Fibroblast of upper back skin (primary cell): ENCODE measurements at regions not wholly inside any gene's neighbourhood (a gene's known extent, or its start where the extent isn't known, plus 50 kb on each side); places are given as distances from the start of the nearest gene placed in this dataset.
"Not testable (repeated sequence)": the region's sequence is repeated elsewhere in the genome, so short reads cannot be mapped to it uniquely, and the experiment has no call there.

Experiments
- DNase-seq: peaks from one replicate; pipeline ENCODE4 v3.0.0-alpha.2; 2013

GRCh38 chr4:124939908-124940307 lies 227.4 kb upstream of the ANKRD50 start:
- DNase-seq = no peak

GRCh38 chr4:124938836-124939235 lies 226.3 kb upstream of the ANKRD50 start:
- DNase-seq = no peak

GRCh38 chr4:124937993-124938392 lies 225.5 kb upstream of the ANKRD50 start:
- DNase-seq = no peak

- DNase-seq = peak; percentile 39
These were observed 223.9 kb upstream of the ANKRD50 start for GRCh38 chr4:124936427-124936826.

- no peak for DNase-seq
These were observed 222.4 kb upstream of the ANKRD50 start for GRCh38 chr4:124934916-124935315.

- DNase-seq = no peak
These were observed 221.0 kb upstream of the ANKRD50 start for GRCh38 chr4:124933521-124933920.

GRCh38 chr4:124932447-124932846 lies 219.9 kb upstream of the ANKRD50 start:
- no peak for DNase-seq

- peak; percentile 73 for DNase-seq
These were observed 218.5 kb upstream of the ANKRD50 start for GRCh38 chr4:124931050-124931449.

GRCh38 chr4:124922748-124923147 lies 210.2 kb upstream of the ANKRD50 start:
- DNase-seq = not testable (repeated sequence)

- DNase-seq = peak; percentile 37
These were observed 206.1 kb upstream of the ANKRD50 start for GRCh38 chr4:124918559-124919122.

- DNase-seq = no peak
These were observed 202.5 kb upstream of the ANKRD50 start for GRCh38 chr4:124915073-124915472.

GRCh38 chr4:124913237-124913636 lies 200.7 kb upstream of the ANKRD50 start:
- no peak for DNase-seq

- DNase-seq = no peak
These were observed 197.8 kb upstream of the ANKRD50 start for GRCh38 chr4:124910327-124910726.

GRCh38 chr4:124907881-124908280 lies 195.3 kb upstream of the ANKRD50 start:
- peak; percentile 92 for DNase-seq

GRCh38 chr4:124905441-124905840 lies 192.9 kb upstream of the ANKRD50 start:
- DNase-seq = no peak

GRCh38 chr4:124904723-124905388 lies 192.3 kb upstream of the ANKRD50 start:
- DNase-seq = no peak

- DNase-seq = peak; percentile 74
These were observed 191.6 kb upstream of the ANKRD50 start for GRCh38 chr4:124903995-124904722.

- no peak for DNase-seq
These were observed 189.5 kb upstream of the ANKRD50 start for GRCh38 chr4:124902001-124902515.

GRCh38 chr4:124899997-124900396 lies 187.5 kb upstream of the ANKRD50 start:
- DNase-seq = no peak

GRCh38 chr4:124890522-124890921 lies 178.0 kb upstream of the ANKRD50 start:
- DNase-seq = peak; percentile 40

GRCh38 chr4:124887739-124888138 lies 175.2 kb upstream of the ANKRD50 start:
- DNase-seq = no peak

- no peak for DNase-seq
These were observed 171.8 kb upstream of the ANKRD50 start for GRCh38 chr4:124884316-124884715.

- DNase-seq = no peak
These were observed 171.1 kb upstream of the ANKRD50 start for GRCh38 chr4:124883632-124884031.

- DNase-seq = no peak
These were observed 166.7 kb upstream of the ANKRD50 start for GRCh38 chr4:124879195-124879594.
